Endothelial cell of umbilical vein (primary cell): ENCODE measurements at regions not wholly inside any gene's neighbourhood (a gene's known extent, or its start where the extent isn't known, plus 50 kb on each side); places are given as distances from the start of the nearest gene placed in this dataset.

ENCODE experiments used
- BruUV-seq: library from RNA; stranded (reverse); fragments of 400-500 nt; replicated peaks from 2 replicates; lab custom pipeline; 2021; lab: Mats Ljungman, UMichigan
- CTCF ChIA-PET: fragments of 300-600, 350-600 bp; sonication (Branson Sonifier 250); formaldehyde crosslinking; loops from one replicate; lab custom pipeline; 2021; ENCODE audit warnings: antibody characterized with exemption, inconsistent platforms; lab: Charles Lee
- POLR2A ChIA-PET: fragments of 300-600, 350-600 bp; sonication (Branson Sonifier 250); formaldehyde crosslinking; loops from one replicate; lab custom pipeline; 2021; ENCODE audit warnings: antibody characterized with exemption, inconsistent platforms; lab: Charles Lee
- DNase-seq: peaks from one replicate; pipeline ENCODE4 v3.0.0-alpha.2; 2011; ENCODE audit warnings: low read depth, low spot score
- FAIRE-seq: peaks from 2 replicates; lab custom pipeline; 2011; peaks lifted over from hg19 to GRCh38; lab: Jason Lieb, UNC
- H2AFZ ChIP-seq: 2 replicates; pipeline ENCODE4 v1.6.0; 2012; ENCODE audit warnings: low read depth, low read length, control low read depth, inconsistent platforms
- H3K27ac ChIP-seq: 2 replicates; pipeline ENCODE4 v1.5.1; 2011; ENCODE audit warnings: low read depth, mild to moderate bottlenecking, control low read depth, low read length, moderate library complexity; ENCODE audit not compliant: insufficient read depth
- H3K27me3 ChIP-seq, 2 experiments: 2 replicates each; pipeline versions ENCODE4 v1.6.0 to v1.6.1; 2011; ENCODE audit warnings: low read length in 2 of 2, mixed read lengths in 1 of 2; ENCODE audit not compliant: control insufficient read depth in 2 of 2, insufficient read depth in 2 of 2
- H3K36me3 ChIP-seq, 2 experiments: 2 replicates in 1 of 2; 3 replicates in 1 of 2; pipeline ENCODE4 v1.5.1; 2011; ENCODE audit warnings: low read length in 2 of 2, mild to moderate bottlenecking in 1 of 2, moderate library complexity in 1 of 2; ENCODE audit not compliant: control insufficient read depth in 2 of 2, insufficient read depth in 2 of 2; ENCODE audit errors: extremely low read depth in 1 of 2
- H3K4me1 ChIP-seq: 3 replicates; pipeline ENCODE4 v1.5.1; 2011; ENCODE audit warnings: mild to moderate bottlenecking, low read length; ENCODE audit not compliant: control insufficient read depth, insufficient read depth; ENCODE audit errors: extremely low read depth
- H3K4me2 ChIP-seq: 2 replicates; pipeline ENCODE4 v1.6.1; 2011; ENCODE audit warnings: low read length, control low read depth, mixed read lengths; ENCODE audit not compliant: insufficient read depth
- H3K4me3 ChIP-seq, 3 experiments: fragments of 200-600 bp in 1 of 3; sonication (generic), shearing (Covaris generic) in 1 of 3; replicated peaks in 1 of 3; 2 replicates each; pipeline ENCODE4 v1.5.1; 2011 to 2016; ENCODE audit warnings: control low read depth in 3 of 3, low read length in 3 of 3, mild to moderate bottlenecking in 2 of 3, inconsistent platforms in 1 of 3, low read depth in 1 of 3, moderate library complexity in 1 of 3; ENCODE audit not compliant: insufficient read depth in 1 of 3
- H3K79me2 ChIP-seq: 2 replicates; pipeline ENCODE4 v1.6.0; 2012; ENCODE audit warnings: low read length, inconsistent platforms; ENCODE audit not compliant: control insufficient read depth, insufficient read depth
- H3K9ac ChIP-seq: replicated peaks from 2 replicates; pipeline ENCODE3; 2011; ENCODE audit warnings: low read length, control low read depth; ENCODE audit not compliant: insufficient read depth; ENCODE audit errors: extremely low read depth
- H3K9me1 ChIP-seq: replicated peaks from 3 replicates; pipeline ENCODE4 v1.6.0; 2011; ENCODE audit warnings: mild to moderate bottlenecking, low read length; ENCODE audit not compliant: control insufficient read depth, insufficient read depth; ENCODE audit errors: extremely low read depth
- H3K9me3 ChIP-seq: replicated peaks from 2 replicates; pipeline ENCODE4 v1.5.1; 2012; ENCODE audit warnings: low read length, inconsistent platforms; ENCODE audit not compliant: control insufficient read depth, insufficient read depth
- H4K20me1 ChIP-seq: replicated peaks from 2 replicates; pipeline ENCODE3; 2011; ENCODE audit warnings: mild to moderate bottlenecking, low read length; ENCODE audit not compliant: control insufficient read depth, insufficient read depth; ENCODE audit errors: extremely low read depth
- EZH2 ChIP-seq: IDR thresholded peaks from 2 replicates; pipeline ENCODE4 v1.6.1; 2012; ENCODE audit warnings: borderline replicate concordance, low read depth, mild to moderate bottlenecking, moderate library complexity, low read length, inconsistent platforms; ENCODE audit not compliant: severe bottlenecking
- FOS ChIP-seq: IDR thresholded peaks from 2 replicates; pipeline ENCODE4 v1.6.1; 2011; ENCODE audit warnings: mild to moderate bottlenecking, low read length, moderate library complexity, borderline replicate concordance; ENCODE audit not compliant: insufficient read depth
- GATA2 ChIP-seq: IDR thresholded peaks from 2 replicates; pipeline ENCODE4 v1.7.0; 2011; ENCODE audit warnings: low read depth, mild to moderate bottlenecking, moderate library complexity, mixed read lengths, low read length; ENCODE audit not compliant: insufficient read length, insufficient read depth
- JUN ChIP-seq: IDR thresholded peaks from 2 replicates; pipeline ENCODE4 v1.6.1; 2011; ENCODE audit warnings: borderline replicate concordance, low read depth; ENCODE audit not compliant: insufficient read length, insufficient read depth
- MAX ChIP-seq: IDR thresholded peaks from 2 replicates; pipeline ENCODE4 v1.6.1; 2011; ENCODE audit not compliant: insufficient read depth, insufficient read length
- MYC ChIP-seq: IDR thresholded peaks from one replicate; pipeline ENCODE4 v1.6.1; 2011; ENCODE audit warnings: mild to moderate bottlenecking, low read depth, low read length
- POLR2A ChIP-seq: IDR thresholded peaks from 2 replicates; pipeline ENCODE4 v1.6.1; 2012; ENCODE audit warnings: low read depth, mild to moderate bottlenecking, control low read depth, low read length
- POLR2AphosphoS5 ChIP-seq: IDR thresholded peaks from 2 replicates; pipeline ENCODE4 v1.6.1; 2012; ENCODE audit warnings: low read depth, mild to moderate bottlenecking, control low read depth, low read length, moderate library complexity; ENCODE audit not compliant: insufficient read depth
- dilution Hi-C: fragments of 300-500 bp; cut with MboI; formaldehyde crosslinking; loops from one replicate; pipeline ENCODE4 v1.15.0; 2019; ENCODE audit warnings: low sequenced_read_pairs; ENCODE audit not compliant: extremely low pct_ligation_motif_present
- intact Hi-C: fragments of 100-400 bp; cut with micrococcal nuclease; formaldehyde crosslinking; loops from one replicate; pipeline ENCODE4 v1.10.0; 2022
- TF ChIP-seq, protein P1 (sequence below), 2 donors: IDR thresholded peaks; 1 replicate in 1 of 2; 2 replicates in 1 of 2; pipeline ENCODE4 v1.5.1; 2011; ENCODE audit warnings: low read length in 2 of 2, mild to moderate bottlenecking in 2 of 2, moderate library complexity in 2 of 2, control low read depth in 1 of 2, inconsistent platforms in 1 of 2, low read depth in 1 of 2; ENCODE audit not compliant: insufficient read depth in 1 of 2; ENCODE audit errors: extremely low read depth in 1 of 2

GRCh38 chr6:119672725-119673124, 323.2 kb upstream of the MAN1A1 start:
- Histone ChIP-seq H3K9ac (no peak overlapping the region), H3K4me3 (no peak overlapping the region), H3K79me2 (no peaks in the 10 kb centered on the region), H3K27ac (no peak overlapping the region), H4K20me1 (no peaks in the 10 kb centered on the region), H3K4me1 (peaks cover 8% of the 10 kb centered on the region), H3K9me3 (no peaks in the 10 kb centered on the region), H3K36me3 (no peaks in the 10 kb centered on the region), H3K4me2 (no peak overlapping the region), H2AFZ (no peak overlapping the region), H3K9me1 (no peaks in the 10 kb centered on the region), H3K27me3 (no peaks in the 10 kb centered on the region)
- no peak for TF ChIP-seq MYC
- no peak for TF ChIP-seq EZH2
- no peak for TF ChIP-seq POLR2AphosphoS5
- no peak for TF ChIP-seq GATA2
- TF ChIP-seq POLR2A = no peak
- no peak for TF ChIP-seq FOS
- TF ChIP-seq MAX = no peak
- TF ChIP-seq JUN = no peak
- TF ChIP-seq, protein P1, sequence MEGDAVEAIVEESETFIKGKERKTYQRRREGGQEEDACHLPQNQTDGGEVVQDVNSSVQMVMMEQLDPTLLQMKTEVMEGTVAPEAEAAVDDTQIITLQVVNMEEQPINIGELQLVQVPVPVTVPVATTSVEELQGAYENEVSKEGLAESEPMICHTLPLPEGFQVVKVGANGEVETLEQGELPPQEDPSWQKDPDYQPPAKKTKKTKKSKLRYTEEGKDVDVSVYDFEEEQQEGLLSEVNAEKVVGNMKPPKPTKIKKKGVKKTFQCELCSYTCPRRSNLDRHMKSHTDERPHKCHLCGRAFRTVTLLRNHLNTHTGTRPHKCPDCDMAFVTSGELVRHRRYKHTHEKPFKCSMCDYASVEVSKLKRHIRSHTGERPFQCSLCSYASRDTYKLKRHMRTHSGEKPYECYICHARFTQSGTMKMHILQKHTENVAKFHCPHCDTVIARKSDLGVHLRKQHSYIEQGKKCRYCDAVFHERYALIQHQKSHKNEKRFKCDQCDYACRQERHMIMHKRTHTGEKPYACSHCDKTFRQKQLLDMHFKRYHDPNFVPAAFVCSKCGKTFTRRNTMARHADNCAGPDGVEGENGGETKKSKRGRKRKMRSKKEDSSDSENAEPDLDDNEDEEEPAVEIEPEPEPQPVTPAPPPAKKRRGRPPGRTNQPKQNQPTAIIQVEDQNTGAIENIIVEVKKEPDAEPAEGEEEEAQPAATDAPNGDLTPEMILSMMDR (IDR thresholded peaks at IDR 0.05; ENCODE audit: extremely low read depth in 1 of 2, insufficient read depth in 1 of 2, low read depth in 1 of 2, low read length in 2 of 2) = no peak
- BruUV-seq = no TSS peak
- intact Hi-C loops = no loop called here
- DNase-seq = no peak
- no peak for FAIRE-seq
- dilution Hi-C loops = no loop called here
- ChIA-PET CTCF (interaction anchor here (0.8 kb wide), 1 partner anchor 15 kb away, joined by 3 read pairs; no protein-coding TSS in a partner anchor), POLR2A (interaction anchor here (0.6 kb wide), 1 partner anchor 1413 kb away, joined by 5 read pairs; no protein-coding TSS in a partner anchor)
